ENCODE measurements at regions not wholly inside any gene's neighbourhood (a gene's known extent, or its start where the extent isn't known, plus 50 kb on each side); places are given as distances from the start of the nearest gene placed in this dataset.

GRCh38 chr9:88920645-88921044 lies 70.6 kb upstream of the S1PR3 start:
- Mint-ChIP-seq H3K27me3 (ENCODE audit: low read depth) (peaks cover 5% of the 10 kb centered on the region), H3K36me3 (peaks cover 26% of the 10 kb centered on the region), H3K4me1 (no peaks in the 10 kb centered on the region), H3K9me3 (peaks cover 32% of the 10 kb centered on the region), H3K27ac (no peak overlapping the region), H3K4me3 (no peak overlapping the region)
- ATAC-seq (no peak; the same call in 1 of the 2 replicates), DNase-seq (ENCODE audit: low spot score) (no peak)
- ChIA-PET CTCF (no interaction called here), POLR2A (interaction anchor here (0.6 kb wide), 1 partner anchor 390 kb away, joined by 4 read pairs; no protein-coding TSS in a partner anchor)
- no peak for TF ChIP-seq ETV6 (CRISPR knock-in tag; IDR thresholded peaks at IDR 0.05)
- TF ChIP-seq GABPB1 (CRISPR knock-in tag; IDR thresholded peaks at IDR 0.05), result no peak
- TF ChIP-seq ATF3 (CRISPR knock-in tag; conservative IDR thresholded peaks at IDR 0.05), result no peak
- TF ChIP-seq, protein P1, sequence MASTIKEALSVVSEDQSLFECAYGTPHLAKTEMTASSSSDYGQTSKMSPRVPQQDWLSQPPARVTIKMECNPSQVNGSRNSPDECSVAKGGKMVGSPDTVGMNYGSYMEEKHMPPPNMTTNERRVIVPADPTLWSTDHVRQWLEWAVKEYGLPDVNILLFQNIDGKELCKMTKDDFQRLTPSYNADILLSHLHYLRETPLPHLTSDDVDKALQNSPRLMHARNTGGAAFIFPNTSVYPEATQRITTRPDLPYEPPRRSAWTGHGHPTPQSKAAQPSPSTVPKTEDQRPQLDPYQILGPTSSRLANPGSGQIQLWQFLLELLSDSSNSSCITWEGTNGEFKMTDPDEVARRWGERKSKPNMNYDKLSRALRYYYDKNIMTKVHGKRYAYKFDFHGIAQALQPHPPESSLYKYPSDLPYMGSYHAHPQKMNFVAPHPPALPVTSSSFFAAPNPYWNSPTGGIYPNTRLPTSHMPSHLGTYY (CRISPR knock-in tag; IDR thresholded peaks at IDR 0.05), result no peak
- TF ChIP-seq, protein P2, sequence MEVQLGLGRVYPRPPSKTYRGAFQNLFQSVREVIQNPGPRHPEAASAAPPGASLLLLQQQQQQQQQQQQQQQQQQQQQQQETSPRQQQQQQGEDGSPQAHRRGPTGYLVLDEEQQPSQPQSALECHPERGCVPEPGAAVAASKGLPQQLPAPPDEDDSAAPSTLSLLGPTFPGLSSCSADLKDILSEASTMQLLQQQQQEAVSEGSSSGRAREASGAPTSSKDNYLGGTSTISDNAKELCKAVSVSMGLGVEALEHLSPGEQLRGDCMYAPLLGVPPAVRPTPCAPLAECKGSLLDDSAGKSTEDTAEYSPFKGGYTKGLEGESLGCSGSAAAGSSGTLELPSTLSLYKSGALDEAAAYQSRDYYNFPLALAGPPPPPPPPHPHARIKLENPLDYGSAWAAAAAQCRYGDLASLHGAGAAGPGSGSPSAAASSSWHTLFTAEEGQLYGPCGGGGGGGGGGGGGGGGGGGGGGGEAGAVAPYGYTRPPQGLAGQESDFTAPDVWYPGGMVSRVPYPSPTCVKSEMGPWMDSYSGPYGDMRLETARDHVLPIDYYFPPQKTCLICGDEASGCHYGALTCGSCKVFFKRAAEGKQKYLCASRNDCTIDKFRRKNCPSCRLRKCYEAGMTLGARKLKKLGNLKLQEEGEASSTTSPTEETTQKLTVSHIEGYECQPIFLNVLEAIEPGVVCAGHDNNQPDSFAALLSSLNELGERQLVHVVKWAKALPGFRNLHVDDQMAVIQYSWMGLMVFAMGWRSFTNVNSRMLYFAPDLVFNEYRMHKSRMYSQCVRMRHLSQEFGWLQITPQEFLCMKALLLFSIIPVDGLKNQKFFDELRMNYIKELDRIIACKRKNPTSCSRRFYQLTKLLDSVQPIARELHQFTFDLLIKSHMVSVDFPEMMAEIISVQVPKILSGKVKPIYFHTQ (CRISPR knock-in tag; IDR thresholded peaks at IDR 0.05), result no peak
- TF ChIP-seq JUN (CRISPR knock-in tag; IDR thresholded peaks at IDR 0.05), result no peak
- TF ChIP-seq FOXJ3 (CRISPR knock-in tag; IDR thresholded peaks at IDR 0.05; ENCODE audit: borderline replicate concordance), result no peak
- no peak for TF ChIP-seq FOXP1 (CRISPR knock-in tag; IDR thresholded peaks at IDR 0.05; ENCODE audit: borderline replicate concordance)
- TF ChIP-seq PREB (CRISPR knock-in tag; IDR thresholded peaks at IDR 0.05; ENCODE audit: borderline replicate concordance), result no peak
- TF ChIP-seq ZNF232 (CRISPR knock-in tag; IDR thresholded peaks at IDR 0.05), result no peak

- ChIA-PET CTCF (no interaction called here), POLR2A (no interaction called here)
- Mint-ChIP-seq H3K27ac (no peak overlapping the region), H3K36me3 (peaks cover 24% of the 10 kb centered on the region), H3K9me3 (peaks cover 29% of the 10 kb centered on the region), H3K27me3 (ENCODE audit: low read depth) (peaks cover 5% of the 10 kb centered on the region), H3K4me3 (no peak overlapping the region), H3K4me1 (no peaks in the 10 kb centered on the region)
- no peak for ATAC-seq
- DNase-seq (ENCODE audit: low spot score), result no peak
- TF ChIP-seq MYBL2 (CRISPR knock-in tag; IDR thresholded peaks at IDR 0.05) (no peak), SP1 (CRISPR knock-in tag; conservative IDR thresholded peaks at IDR 0.05) (no peak), TEAD4 (CRISPR knock-in tag; IDR thresholded peaks at IDR 0.05) (no peak), SOX15 (CRISPR knock-in tag; IDR thresholded peaks at IDR 0.05) (no peak)
- TF ChIP-seq, protein P3, sequence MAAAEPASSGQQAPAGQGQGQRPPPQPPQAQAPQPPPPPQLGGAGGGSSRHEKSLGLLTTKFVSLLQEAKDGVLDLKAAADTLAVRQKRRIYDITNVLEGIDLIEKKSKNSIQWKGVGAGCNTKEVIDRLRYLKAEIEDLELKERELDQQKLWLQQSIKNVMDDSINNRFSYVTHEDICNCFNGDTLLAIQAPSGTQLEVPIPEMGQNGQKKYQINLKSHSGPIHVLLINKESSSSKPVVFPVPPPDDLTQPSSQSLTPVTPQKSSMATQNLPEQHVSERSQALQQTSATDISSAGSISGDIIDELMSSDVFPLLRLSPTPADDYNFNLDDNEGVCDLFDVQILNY (CRISPR knock-in tag; IDR thresholded peaks at IDR 0.05), result no peak
Measured at GRCh38 chr9:88922091-88922490, 69.2 kb upstream of the S1PR3 start.

GRCh38 chr9:88923092-88923491 lies 68.2 kb upstream of the S1PR3 start:
- ATAC-seq, result no peak
- H3K4me1 Mint-ChIP-seq, result no peaks in the 10 kb centered on the region
- H3K4me3 Mint-ChIP-seq, result no peak overlapping the region
- H3K9me3 Mint-ChIP-seq, result peaks cover 19% of the 10 kb centered on the region
- peaks cover 3% of the 10 kb centered on the region for H3K27me3 Mint-ChIP-seq (ENCODE audit: low read depth)
- no peak overlapping the region for H3K27ac Mint-ChIP-seq
- CTCF ChIA-PET, result no interaction called here
- TF ChIP-seq MYBL2 (CRISPR knock-in tag; IDR thresholded peaks at IDR 0.05) (no peak), ATF2 (CRISPR knock-in tag; IDR thresholded peaks at IDR 0.05; ENCODE audit: borderline replicate concordance, low read depth) (no peak), SOX15 (CRISPR knock-in tag; IDR thresholded peaks at IDR 0.05) (no peak), TEAD4 (CRISPR knock-in tag; IDR thresholded peaks at IDR 0.05) (no peak), OVOL2 (CRISPR knock-in tag; IDR thresholded peaks at IDR 0.05; ENCODE audit: borderline replicate concordance) (no peak), GTF2I (CRISPR knock-in tag; conservative IDR thresholded peaks at IDR 0.05) (no peak), ZNF396 (CRISPR knock-in tag; IDR thresholded peaks at IDR 0.05; ENCODE audit: borderline replicate concordance) (no peak), MAX (CRISPR knock-in tag; IDR thresholded peaks at IDR 0.05) (no peak), CTCF (IDR thresholded peaks at IDR 0.05) (no peak), PRRX2 (CRISPR knock-in tag; IDR thresholded peaks at IDR 0.05) (no peak)
- TF ChIP-seq, protein P4, sequence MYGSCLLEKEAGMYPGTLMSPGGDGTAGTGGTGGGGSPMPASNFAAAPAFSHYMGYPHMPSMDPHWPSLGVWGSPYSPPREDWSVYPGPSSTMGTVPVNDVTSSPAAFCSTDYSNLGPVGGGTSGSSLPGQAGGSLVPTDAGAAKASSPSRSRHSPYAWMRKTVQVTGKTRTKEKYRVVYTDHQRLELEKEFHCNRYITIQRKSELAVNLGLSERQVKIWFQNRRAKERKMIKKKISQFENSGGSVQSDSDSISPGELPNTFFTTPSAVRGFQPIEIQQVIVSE (CRISPR knock-in tag; IDR thresholded peaks at IDR 0.05; ENCODE audit: borderline replicate concordance), result no peak
- DNase-seq (ENCODE audit: low spot score), result no peak
- H3K36me3 Mint-ChIP-seq, result peaks cover 14% of the 10 kb centered on the region
- POLR2A ChIA-PET, result no interaction called here

Data from WTC11 (cell line).